NB4 (cell line): ENCODE measurements at regions not wholly inside any gene's neighbourhood (a gene's known extent, or its start where the extent isn't known, plus 50 kb on each side); places are given as distances from the start of the nearest gene placed in this dataset.
"Not testable (repeated sequence)": the region's sequence is repeated elsewhere in the genome, so short reads cannot be mapped to it uniquely, and the experiment has no call there.

Source experiments
- DNase-seq: peaks from one replicate; pipeline ENCODE4 v3.0.0; 2010; ENCODE audit warnings: low read depth
- H3K4me3 ChIP-seq: one replicate; pipeline ENCODE4 v1.5.1; 2011; ENCODE audit warnings: mild to moderate bottlenecking, low read depth, low read length, moderate library complexity
- CTCF ChIP-seq: IDR thresholded peaks from one replicate; pipeline ENCODE4 v1.5.1; 2012; ENCODE audit warnings: low read depth, low read length
- MYC ChIP-seq: IDR thresholded peaks from 2 replicates; pipeline ENCODE4 v1.6.1; 2011; ENCODE audit warnings: low read depth, low read length
- POLR2A ChIP-seq: IDR thresholded peaks from 2 replicates; pipeline ENCODE4 v1.6.1; 2011; ENCODE audit warnings: mild to moderate bottlenecking; ENCODE audit not compliant: insufficient read length; ENCODE audit errors: extremely low read depth
- TF ChIP-seq, protein P1 (sequence below): IDR thresholded peaks from 2 replicates; pipeline ENCODE4 v1.6.1; 2011; ENCODE audit warnings: low read depth, low read length

DNA sequence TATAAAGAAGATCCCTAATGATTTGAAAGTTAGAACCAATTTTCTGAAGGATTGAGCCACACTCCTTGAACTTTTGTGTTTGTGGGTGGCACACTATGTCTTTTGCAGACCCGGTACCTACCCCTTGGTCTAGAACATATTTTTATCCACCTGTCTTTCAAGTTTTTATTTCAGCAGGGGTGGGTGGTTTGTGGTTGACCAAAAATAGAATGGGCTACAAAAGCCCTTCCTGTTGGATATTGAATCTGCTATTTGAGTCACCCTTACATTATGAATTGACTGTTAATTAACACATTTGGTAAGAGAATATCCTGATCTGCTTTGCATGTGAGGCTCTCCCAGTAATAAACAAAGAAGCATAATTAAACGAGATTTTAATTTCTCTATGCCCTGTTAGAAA, 401.2 kb downstream of the POTEH start:
- not testable (repeated sequence) for DNase-seq, H3K4me3 ChIP-seq

DNA sequence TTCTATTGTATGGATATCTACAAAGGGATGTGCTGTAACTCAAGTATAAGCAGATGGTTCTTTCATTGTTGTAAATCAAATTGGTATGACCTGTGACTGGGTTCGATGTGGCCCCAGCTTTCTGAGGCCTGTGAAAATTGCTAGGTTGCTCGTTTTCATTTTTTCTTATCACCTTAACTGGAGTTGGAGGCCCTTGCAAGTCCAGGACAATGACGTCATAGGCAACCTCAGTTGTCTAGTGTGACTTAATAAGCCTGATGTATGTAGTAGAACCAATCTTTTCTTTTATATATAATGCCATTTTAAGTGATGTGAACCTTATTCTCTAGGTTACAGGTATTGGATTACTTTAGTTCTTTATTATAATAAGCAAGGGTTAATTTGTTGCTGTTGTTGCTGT, 415.3 kb downstream of the POTEH start:
- H3K4me3 ChIP-seq, DNase-seq: not testable (repeated sequence)

GRCh38 chr22:16131456-16131855, 441.6 kb downstream of the POTEH start:
- DNase-seq, H3K4me3 ChIP-seq: not testable (repeated sequence)

DNA sequence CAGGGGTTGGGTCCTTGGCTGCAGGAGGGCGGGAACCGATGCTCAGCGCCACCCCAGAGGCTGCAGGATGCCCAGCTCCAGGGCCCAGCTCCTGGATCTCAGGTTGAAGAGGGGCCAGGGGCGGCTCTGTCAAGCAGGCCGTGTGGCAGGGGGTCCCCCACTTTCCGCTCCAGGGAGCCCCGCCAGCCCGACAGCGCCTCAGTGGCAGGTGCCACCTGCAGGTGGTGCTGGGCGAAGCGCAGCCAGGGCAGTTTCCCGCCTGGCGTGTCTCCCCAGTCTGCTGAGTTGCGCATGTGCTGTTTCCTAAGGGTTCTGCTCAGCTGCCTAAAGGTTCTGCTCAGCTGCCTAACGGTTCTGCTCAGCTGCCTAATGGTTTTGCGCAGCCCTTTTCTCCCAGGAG, 442.1 kb downstream of the POTEH start:
- DNase-seq, result no peak
- no peak overlapping the region for H3K4me3 ChIP-seq
- TF ChIP-seq CTCF, result no peak
- TF ChIP-seq POLR2A, result no peak
- TF ChIP-seq, protein P1, sequence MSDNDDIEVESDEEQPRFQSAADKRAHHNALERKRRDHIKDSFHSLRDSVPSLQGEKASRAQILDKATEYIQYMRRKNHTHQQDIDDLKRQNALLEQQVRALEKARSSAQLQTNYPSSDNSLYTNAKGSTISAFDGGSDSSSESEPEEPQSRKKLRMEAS, result no peak
- TF ChIP-seq MYC, result no peak

DNA sequence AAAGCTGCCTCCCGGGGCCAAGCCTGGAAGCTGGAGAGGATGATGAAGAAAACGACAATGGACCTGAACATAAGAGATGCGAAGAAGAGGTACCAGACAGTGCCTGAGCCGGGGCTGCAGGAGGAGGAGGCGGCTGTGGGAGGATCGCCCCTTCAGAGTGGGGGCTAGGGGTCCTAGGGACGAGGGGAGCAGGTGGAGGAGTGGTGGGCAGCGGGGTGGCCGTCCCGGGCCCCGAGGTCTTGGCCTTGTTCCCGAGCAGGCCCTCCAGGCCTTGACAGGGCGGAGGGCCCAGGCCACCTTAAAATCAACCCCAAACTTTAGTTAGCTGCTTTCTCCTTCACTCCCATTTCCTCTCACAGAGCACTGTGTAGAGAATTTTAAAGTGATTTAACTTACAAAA, 442.8 kb downstream of the POTEH start:
- H3K4me3 ChIP-seq, DNase-seq: not testable (repeated sequence)

GRCh38 chr22:16146101-16146500, 446.5 kb downstream of the CCT8L2 start:
- not testable (repeated sequence) for H3K4me3 ChIP-seq, DNase-seq

DNA sequence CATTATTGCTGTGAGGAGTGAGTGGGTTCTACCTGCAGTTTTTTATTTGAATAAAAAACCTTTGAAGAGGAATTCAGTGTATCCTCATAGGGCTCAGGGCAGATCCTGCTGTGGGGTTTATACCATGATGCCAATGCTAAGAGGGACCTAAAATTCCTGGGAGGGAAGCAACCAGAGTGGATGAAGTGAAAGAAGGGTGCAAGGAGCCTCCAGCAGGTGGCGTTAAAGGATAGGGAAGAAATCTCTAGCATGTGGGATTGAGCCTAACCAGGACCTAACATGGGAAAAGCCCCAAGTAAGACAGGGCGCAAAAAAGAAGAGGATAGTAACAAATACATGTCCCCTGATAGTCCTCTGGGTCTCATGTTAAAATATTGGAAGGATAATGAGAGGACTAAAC, 445.7 kb downstream of the CCT8L2 start:
- peak; percentile 6 for DNase-seq
- not testable (repeated sequence) for H3K4me3 ChIP-seq

GRCh38 chr22:16177287-16177686, 415.3 kb downstream of the CCT8L2 start:
- DNase-seq, H3K4me3 ChIP-seq: not testable (repeated sequence)

- DNase-seq, H3K4me3 ChIP-seq: not testable (repeated sequence)
Measured at GRCh38 chr22:16183864-16184263, 408.7 kb downstream of the CCT8L2 start.
